Heart right ventricle (tissue), 16 donors: ENCODE measurements at regions not wholly inside any gene's neighbourhood (a gene's known extent, or its start where the extent isn't known, plus 50 kb on each side); places are given as distances from the start of the nearest gene placed in this dataset.
A peak's percentile ranks its signal among the peaks of the same experiment; 100 is the strongest.

Experiments
- ATAC-seq, 8 donors: fragments of 200-7000 bp; cut with Tn5 transposase; one replicate each; pipeline ENCODE4 v1.9.1; 2020; ENCODE audit warnings: mild to moderate bottlenecking in 8 of 8, moderate library complexity in 8 of 8, moderate number of reproducible peaks in 1 of 8
- DNase-seq, 2 donors: peaks; one replicate each; pipeline ENCODE4 v3.0.0-alpha.2; 2020
- H3K27ac ChIP-seq, 10 donors: fragments of 200-600 bp; sonication (generic) in 2 of 10; one replicate each; pipeline versions ENCODE4 v1.5.0 to v1.8.0; 2020 to 2022; ENCODE audit warnings: mild to moderate bottlenecking in 3 of 10
- H3K27me3 ChIP-seq, 7 donors: fragments of 200-600 bp; one replicate each; pipeline ENCODE4 v1.8.0; 2021 to 2022; ENCODE audit warnings: mild to moderate bottlenecking in 2 of 7
- H3K36me3 ChIP-seq, 9 donors: fragments of 200-600 bp; sonication (generic) in 1 of 9; one replicate each; pipeline versions ENCODE4 v1.5.0 to v1.8.0; 2020 to 2022; ENCODE audit warnings: mild to moderate bottlenecking in 2 of 9
- H3K4me1 ChIP-seq, 9 donors: fragments of 200-600 bp; sonication (generic) in 1 of 9; one replicate each; pipeline versions ENCODE4 v1.5.0 to v1.8.0; 2020 to 2022; ENCODE audit warnings: mild to moderate bottlenecking in 4 of 9
- H3K4me3 ChIP-seq, 10 donors: fragments of 200-600 bp; sonication (generic) in 2 of 10; one replicate each; pipeline versions ENCODE4 v1.5.0 to v1.8.0; 2020 to 2022; ENCODE audit warnings: mild to moderate bottlenecking in 7 of 10, moderate library complexity in 2 of 10
- H3K9me3 ChIP-seq, 11 donors: fragments of 200-600 bp in 10 of 11; sonication (generic) in 2 of 11; one replicate each; pipeline versions ENCODE4 v1.5.0 to v1.8.0; 2013 to 2022; ENCODE audit warnings: mild to moderate bottlenecking in 2 of 11, control low read depth in 1 of 11, moderate library complexity in 1 of 11
- WGBS, 2 donors: extraction: QIAGEN DNeasy Blood & Tissue Kit; methylation state at CpG; one replicate each; pipeline ENCODE4 v1.1.7; 2013; ENCODE audit warnings: inconsistent platforms in 1 of 2; 5-methylcytosine and 5-hydroxymethylcytosine counted together
- intact Hi-C, 10 donors: fragments of 100-400 bp; cut with DNase I; formaldehyde crosslinking; loops; one replicate each; pipeline versions ENCODE4 v1.11.1 to v1.14.2; 2022
- TF ChIP-seq, protein P1 (sequence below), 9 donors: fragments of 200-600 bp; sonication (generic) in 2 of 9; IDR thresholded peaks; one replicate each; pipeline versions ENCODE4 v1.5.0 to v1.8.0; 2021 to 2022; ENCODE audit warnings: antibody characterized with exemption in 9 of 9, mild to moderate bottlenecking in 5 of 9, moderate library complexity in 1 of 9
- donor health status: Arrhythmogenic right ventricular cardiomyopathy.
- donor health status: ischemic (EF 13 %, LVEDD 7.1; RV severe dilation, severe dysfunction).
- donor health status: healthy with polysubstance abuse.
- donor health status: DM: no; HTN: yes; CAD: no.
- donor health status: DM: no; HTN: no; CAD: no.
- donor health status: ischemic (EF 25% LVEDD 6.9; RV normal size, moderate dysfunction).
- donor health status: ischemic (EF 25% LVEDD 5.7; RV mildly dilated, moderate dysfunction).
- donor health status: healthy.
- donor health status: DM: yes; HTN: yes; CAD: no.
- donor health status: Ischemic cardiomyopathy.
- donor health status: ischemic (EF 35%, LVEDD 5.7; RV mildly dilated, moderate dysfunction).
- donor health status: nonischemic (EF 11% LVEDD 7.7; RV severe dilation, severe dysfunction).
- donor health status: DM: yes; HTN: yes; CAD: no.
- donor health status: PGD.
- donor health status: ischemic (EF 29% LVEDD 5.4; RV normal size, mild dysfunction).
- donor health status: nonischemic (EF 23%, LVEDD 6.1; RV moderate dilation, normal function).

DNA sequence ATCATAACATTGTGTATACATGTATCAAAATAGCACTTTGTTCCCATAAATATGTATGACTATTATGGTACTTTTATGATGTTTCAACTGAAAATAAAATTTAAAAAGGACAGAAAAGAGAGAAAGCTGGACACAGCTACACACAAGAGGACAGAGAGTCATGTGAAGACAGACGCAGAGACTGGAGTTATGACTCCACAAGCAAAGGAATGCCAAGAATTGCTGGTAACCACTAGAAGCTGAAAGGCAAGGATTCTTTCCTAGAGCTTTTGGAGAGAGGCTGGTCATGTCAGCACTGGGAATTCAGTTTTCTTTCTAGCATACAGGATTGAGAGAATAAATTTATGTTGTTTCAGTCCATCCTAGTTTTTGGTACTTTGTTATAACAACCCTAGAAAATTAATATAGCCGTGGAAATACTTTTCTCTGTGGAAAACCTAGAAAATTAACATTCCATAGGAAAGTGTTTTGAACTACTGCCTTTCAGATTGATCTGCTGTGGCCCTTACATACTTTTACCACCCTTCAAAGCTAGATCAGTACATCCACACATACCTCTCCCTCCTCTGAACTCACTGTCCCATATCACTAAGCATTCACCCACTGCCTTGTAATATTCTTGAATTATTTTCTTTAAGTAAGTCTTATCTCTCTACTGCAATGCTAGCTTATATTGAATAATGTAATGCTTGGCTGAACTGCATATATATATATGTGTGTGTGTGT, 575.3 kb downstream of the IPMK start:
- 41 to 45% methylated on average over 2 of the region's 2 CpGs for WGBS, 2 donors
- H3K4me1 ChIP-seq = peaks cover 0 to 3% (median 0%) of the 10 kb centered on the region in 9 donors

DNA sequence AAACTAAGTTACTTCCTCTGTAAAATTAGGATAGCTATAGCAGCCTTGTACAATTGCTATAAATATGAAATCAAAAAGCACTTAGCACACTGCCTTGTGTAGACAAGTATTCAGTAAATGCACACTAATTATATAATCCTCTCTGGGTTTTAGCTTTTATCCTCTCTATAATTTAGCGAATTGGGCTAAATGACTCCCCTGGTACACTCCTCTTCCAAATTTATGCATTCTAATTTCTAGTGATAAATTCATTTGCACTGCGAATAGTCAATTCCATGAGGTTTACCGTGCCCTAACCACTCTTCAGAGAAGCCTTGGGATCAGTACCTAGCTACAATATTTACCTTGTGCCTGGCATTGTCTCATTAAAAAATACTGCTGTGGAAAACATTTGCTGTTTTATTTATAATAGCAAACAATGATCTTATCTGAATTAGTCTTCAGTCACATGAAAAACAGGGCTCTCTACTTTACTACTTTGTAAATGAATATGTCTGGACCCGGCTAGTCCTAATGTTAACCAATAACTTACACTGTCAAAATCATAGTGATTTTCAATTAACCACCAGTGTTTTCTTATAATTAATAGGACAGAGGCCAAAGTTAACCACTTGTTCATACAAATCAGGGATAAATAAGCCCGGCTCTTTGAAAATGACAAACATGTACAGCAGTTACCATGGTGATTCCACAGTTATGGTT, 577.9 kb downstream of the IPMK start:
- H3K4me1 ChIP-seq = peaks cover 0 to 3% (median 0%) of the 10 kb centered on the region in 9 donors
- H3K9me3 ChIP-seq = peaks cover 0 to 8% (median 0%) of the 10 kb centered on the region in 11 donors
- H3K27ac ChIP-seq = no peak overlapping the region
- no peak overlapping the region for H3K4me3 ChIP-seq
- WGBS, 2 donors = 87 to 91% methylated on average over 5 of the region's 5 CpGs
- TF ChIP-seq, protein P1, sequence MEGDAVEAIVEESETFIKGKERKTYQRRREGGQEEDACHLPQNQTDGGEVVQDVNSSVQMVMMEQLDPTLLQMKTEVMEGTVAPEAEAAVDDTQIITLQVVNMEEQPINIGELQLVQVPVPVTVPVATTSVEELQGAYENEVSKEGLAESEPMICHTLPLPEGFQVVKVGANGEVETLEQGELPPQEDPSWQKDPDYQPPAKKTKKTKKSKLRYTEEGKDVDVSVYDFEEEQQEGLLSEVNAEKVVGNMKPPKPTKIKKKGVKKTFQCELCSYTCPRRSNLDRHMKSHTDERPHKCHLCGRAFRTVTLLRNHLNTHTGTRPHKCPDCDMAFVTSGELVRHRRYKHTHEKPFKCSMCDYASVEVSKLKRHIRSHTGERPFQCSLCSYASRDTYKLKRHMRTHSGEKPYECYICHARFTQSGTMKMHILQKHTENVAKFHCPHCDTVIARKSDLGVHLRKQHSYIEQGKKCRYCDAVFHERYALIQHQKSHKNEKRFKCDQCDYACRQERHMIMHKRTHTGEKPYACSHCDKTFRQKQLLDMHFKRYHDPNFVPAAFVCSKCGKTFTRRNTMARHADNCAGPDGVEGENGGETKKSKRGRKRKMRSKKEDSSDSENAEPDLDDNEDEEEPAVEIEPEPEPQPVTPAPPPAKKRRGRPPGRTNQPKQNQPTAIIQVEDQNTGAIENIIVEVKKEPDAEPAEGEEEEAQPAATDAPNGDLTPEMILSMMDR (IDR thresholded peaks at IDR 0.05) = no peak
- DNase-seq = no peak
- intact Hi-C loops = no loop called here
- H3K27me3 ChIP-seq = no peaks in the 10 kb centered on the region
- no peak for ATAC-seq
- no peaks in the 10 kb centered on the region for H3K36me3 ChIP-seq

More for the DNA sequence above, 575.3 kb downstream of the IPMK start:
- H3K9me3 ChIP-seq = peaks cover 0 to 8% (median 0%) of the 10 kb centered on the region in 11 donors
- no peak overlapping the region for H3K4me3 ChIP-seq
- H3K27ac ChIP-seq = peak overlapping the region in 1 of 10 donors; percentile 38
- intact Hi-C loops = no loop called here
- ATAC-seq (peak in 4 of 8 donors; percentile 42 to 75 (median 56)), DNase-seq (peak in 1 of 2 donors; percentile 5)
- H3K27me3 ChIP-seq = no peaks in the 10 kb centered on the region
- H3K36me3 ChIP-seq = no peaks in the 10 kb centered on the region
- TF ChIP-seq, protein P1 (IDR thresholded peaks at IDR 0.05) = no peak

DNA sequence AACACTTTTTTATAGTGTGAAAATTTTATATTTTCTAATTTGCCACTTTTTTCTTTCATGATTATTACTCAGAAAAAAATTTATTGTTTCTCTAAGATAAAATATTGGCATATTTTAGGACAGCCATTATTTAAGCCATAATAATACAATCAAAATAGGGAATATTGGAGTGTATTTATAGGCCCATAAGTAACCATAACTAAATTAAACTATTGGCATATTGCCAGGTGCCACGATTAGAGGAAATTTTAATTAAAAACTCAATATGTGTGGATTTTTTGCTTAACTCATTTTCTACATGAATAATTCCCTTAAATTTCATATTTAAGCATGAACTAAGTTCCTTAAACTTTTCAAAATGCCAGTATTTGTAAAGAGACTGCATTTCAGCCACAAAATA, 587.8 kb downstream of the IPMK start:
- no peaks in the 10 kb centered on the region for H3K9me3 ChIP-seq
- DNase-seq = no peak
- no peaks in the 10 kb centered on the region for H3K27me3 ChIP-seq
- no peak for ATAC-seq
- TF ChIP-seq, protein P1 (IDR thresholded peaks at IDR 0.05) = no peak
- H3K4me1 ChIP-seq = no peaks in the 10 kb centered on the region
- 83 to 93% methylated on average over 1 of the region's 1 CpG for WGBS, 2 donors
- intact Hi-C loops = no loop called here
- no peak overlapping the region for H3K27ac ChIP-seq
- no peaks in the 10 kb centered on the region for H3K36me3 ChIP-seq
- no peak overlapping the region for H3K4me3 ChIP-seq

DNA sequence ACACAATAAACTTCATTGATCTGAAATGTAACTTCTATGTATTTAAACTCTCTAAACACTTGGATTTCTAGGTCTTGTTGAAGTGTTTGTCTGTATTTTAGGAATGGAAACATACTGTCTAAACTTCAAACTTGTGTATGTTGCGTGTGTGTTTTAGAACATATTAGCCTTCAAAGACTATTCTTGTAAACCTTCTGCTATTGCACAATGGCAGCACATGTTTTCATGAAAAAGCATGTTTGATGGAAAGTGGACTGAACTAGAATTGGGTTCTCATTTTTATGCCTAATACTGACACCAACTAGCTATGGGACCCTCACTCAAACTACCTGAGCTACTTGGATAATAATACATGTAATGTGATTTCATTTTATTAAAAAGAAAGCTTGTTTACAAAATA, 592.6 kb downstream of the IPMK start:
- TF ChIP-seq, protein P1 (IDR thresholded peaks at IDR 0.05) = no peak
- H3K4me1 ChIP-seq = peaks cover 0 to 4% (median 0%) of the 10 kb centered on the region in 9 donors
- intact Hi-C loops = no loop called here
- H3K27ac ChIP-seq = no peak overlapping the region
- ATAC-seq (no peak), DNase-seq (no peak)
- no peaks in the 10 kb centered on the region for H3K27me3 ChIP-seq
- no peaks in the 10 kb centered on the region for H3K36me3 ChIP-seq
- 93% methylated on average over 1 of the region's 1 CpG for WGBS, 2 donors
- no peaks in the 10 kb centered on the region for H3K9me3 ChIP-seq
- no peak overlapping the region for H3K4me3 ChIP-seq
